C4-2B (cell line): ENCODE measurements at regions not wholly inside any gene's neighbourhood (a gene's known extent, or its start where the extent isn't known, plus 50 kb on each side); places are given as distances from the start of the nearest gene placed in this dataset.
A peak's percentile ranks its signal among the peaks of the same experiment; 100 is the strongest.

Source experiments
- H3K27ac ChIP-seq: fragments of 450-650 bp; 2 replicates; pipeline ENCODE4 v1.5.1; 2017
- CTCF ChIP-seq: fragments of 450-650 bp; conservative IDR thresholded peaks from 2 replicates; pipeline ENCODE4 v1.5.1; 2017; ENCODE audit warnings: mild to moderate bottlenecking
- ZFX ChIP-seq: fragments of 450-650 bp; IDR thresholded peaks from 2 replicates; pipeline ENCODE4 v1.6.1; 2017

GRCh38 chr3:186476044-186476468 lies 68.1 kb downstream of the CRYGS start:
- H3K27ac ChIP-seq: peak overlapping the region; percentile 51
- TF ChIP-seq ZFX (no peak; the same call in 1 of the 2 replicates), CTCF (no peak)

- TF ChIP-seq ZFX (no peak), CTCF (no peak)
- peak overlapping the region; percentile 80 for H3K27ac ChIP-seq
Measured at GRCh38 chr3:186473166-186473565, 71.0 kb downstream of the CRYGS start.

GRCh38 chr3:186472456-186473008 lies 71.6 kb downstream of the CRYGS start:
- peak overlapping the region; percentile 80 for H3K27ac ChIP-seq
- TF ChIP-seq ZFX (no peak), CTCF (no peak)

GRCh38 chr3:186471771-186472170 lies 72.4 kb downstream of the CRYGS start:
- no peak for TF ChIP-seq ZFX
- TF ChIP-seq CTCF: no peak
- peak overlapping the region; percentile 4; the same call in 1 of the 2 replicates for H3K27ac ChIP-seq

- no peak for TF ChIP-seq ZFX
- no peak for TF ChIP-seq CTCF
- H3K27ac ChIP-seq: no peak overlapping the region
Measured at GRCh38 chr3:186469525-186469924, 74.7 kb downstream of the CRYGS start.

- H3K27ac ChIP-seq: no peak overlapping the region
- no peak for TF ChIP-seq CTCF
- no peak for TF ChIP-seq ZFX
Measured at GRCh38 chr3:186467969-186468368, 76.2 kb downstream of the CRYGS start.

- no peak for TF ChIP-seq CTCF
- TF ChIP-seq ZFX: no peak
- H3K27ac ChIP-seq: no peak overlapping the region
Measured at GRCh38 chr3:186466391-186466974, 77.7 kb downstream of the CRYGS start.
